ENCODE measurements at regions not wholly inside any gene's neighbourhood (a gene's known extent, or its start where the extent isn't known, plus 50 kb on each side); places are given as distances from the start of the nearest gene placed in this dataset.

DNA sequence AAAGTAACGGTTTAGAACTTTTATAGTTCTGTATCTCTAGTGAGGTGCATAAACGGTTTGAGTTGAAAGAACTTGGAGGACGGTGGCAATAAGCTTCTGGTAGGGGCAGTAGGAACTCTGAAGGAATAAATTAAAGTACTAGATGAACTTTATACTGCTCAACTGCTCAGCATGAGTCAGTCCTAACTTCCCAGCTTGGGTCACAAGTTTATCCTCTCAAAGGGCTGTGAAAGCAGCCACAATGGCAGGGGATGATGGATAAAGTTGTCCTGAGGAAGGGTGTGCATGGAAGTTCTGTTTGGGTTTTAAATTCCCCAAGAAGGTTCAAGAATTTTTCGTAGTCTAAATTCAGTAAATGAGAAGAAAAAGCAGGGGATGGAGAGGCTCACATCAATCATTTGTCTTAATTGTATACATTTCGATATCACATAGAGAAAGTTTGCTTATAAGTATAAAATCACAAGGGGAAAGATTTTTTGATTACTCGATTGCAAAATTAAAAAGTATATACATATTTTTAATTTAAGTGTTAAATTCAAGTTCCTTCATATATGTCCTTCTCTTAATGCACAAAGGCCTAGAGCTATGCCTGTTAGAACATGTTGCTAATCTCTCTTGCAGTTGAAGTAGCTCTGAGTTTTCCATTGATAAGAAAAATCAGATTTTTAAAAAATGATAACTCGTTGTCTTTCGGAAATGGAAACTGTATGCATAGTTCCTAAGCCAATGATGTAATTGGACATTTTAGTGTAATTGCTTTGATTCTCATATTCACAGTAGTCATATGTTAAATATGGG is 55.3 kb upstream of the JAG1 start:
- intact Hi-C loops (cut with micrococcal nuclease; ENCODE audit: unreplicated experiment) = no loop called here
- no peak; the same call in 2 of the 3 replicates for ATAC-seq
- in situ Hi-C loops (cut with HindIII; ENCODE audit: extremely low pct_ligation_motif_present, low pct_unique_long_range_greater_than_20kb) = no loop called here
- H3K4me3 ChIP-seq (replicated peaks in 1 of 3; ENCODE audit: insufficient read depth in 1 of 3, low read depth in 2 of 3, low read length in 3 of 3) = no peak overlapping the region
- no peak for FAIRE-seq
- H3K4me1 ChIP-seq (ENCODE audit: insufficient read depth, low read length) = peaks cover 6% of the 10 kb centered on the region; the same call in 1 of the 2 replicates
- 52% methylated on average over 8 of the region's 8 CpGs for WGBS (ENCODE audit: low lambda C conversion rate)
- H3K27ac ChIP-seq (ENCODE audit: extremely low read length, insufficient read depth, low read length) = no peak overlapping the region
- H4K20me1 ChIP-seq (ENCODE audit: insufficient read depth, low read length) = no peaks in the 10 kb centered on the region
- no peak overlapping the region for H3K9ac ChIP-seq (ENCODE audit: insufficient read depth, low read depth, low read length)
- no peaks in the 10 kb centered on the region for H3K79me2 ChIP-seq (ENCODE audit: insufficient read depth, low read length)
- no peaks in the 10 kb centered on the region for H3K9me3 ChIP-seq (ENCODE audit: low read length)
- BruUV-seq (replicated peaks) = no TSS peak
- H3K27me3 ChIP-seq (ENCODE audit: control insufficient read depth in 1 of 2, insufficient read depth in 2 of 2, low read length in 2 of 2) = no peaks in the 10 kb centered on the region
- H3K36me3 ChIP-seq (replicated peaks in 1 of 2; ENCODE audit: control insufficient read depth in 1 of 2, insufficient read depth in 2 of 2, low read length in 2 of 2) = no peaks in the 10 kb centered on the region
- H3K4me2 ChIP-seq (ENCODE audit: low read depth, low read length) = no peak overlapping the region
- no peak for DNase-seq (ENCODE audit: low spot score)
- TF ChIP-seq KLF15 (CRISPR knock-in tag; IDR thresholded peaks at IDR 0.05; ENCODE audit: borderline replicate concordance) = no peak
- no peak for TF ChIP-seq NONO (IDR thresholded peaks at IDR 0.05)
- TF ChIP-seq NONO (CRISPR knock-in tag; conservative IDR thresholded peaks at IDR 0.05) = no peak
- TF ChIP-seq ZNF577 (CRISPR knock-in tag; IDR thresholded peaks at IDR 0.05; ENCODE audit: borderline replicate concordance, low read depth) = no peak
- TF ChIP-seq SRSF1 (optimal IDR thresholded peaks at IDR 0.05; ENCODE audit: low read depth, low read length) = no peak
- TF ChIP-seq, protein P1, sequence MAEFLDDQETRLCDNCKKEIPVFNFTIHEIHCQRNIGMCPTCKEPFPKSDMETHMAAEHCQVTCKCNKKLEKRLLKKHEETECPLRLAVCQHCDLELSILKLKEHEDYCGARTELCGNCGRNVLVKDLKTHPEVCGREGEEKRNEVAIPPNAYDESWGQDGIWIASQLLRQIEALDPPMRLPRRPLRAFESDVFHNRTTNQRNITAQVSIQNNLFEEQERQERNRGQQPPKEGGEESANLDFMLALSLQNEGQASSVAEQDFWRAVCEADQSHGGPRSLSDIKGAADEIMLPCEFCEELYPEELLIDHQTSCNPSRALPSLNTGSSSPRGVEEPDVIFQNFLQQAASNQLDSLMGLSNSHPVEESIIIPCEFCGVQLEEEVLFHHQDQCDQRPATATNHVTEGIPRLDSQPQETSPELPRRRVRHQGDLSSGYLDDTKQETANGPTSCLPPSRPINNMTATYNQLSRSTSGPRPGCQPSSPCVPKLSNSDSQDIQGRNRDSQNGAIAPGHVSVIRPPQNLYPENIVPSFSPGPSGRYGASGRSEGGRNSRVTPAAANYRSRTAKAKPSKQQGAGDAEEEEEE (CRISPR knock-in tag; IDR thresholded peaks at IDR 0.05; ENCODE audit: borderline replicate concordance) = no peak
- TF ChIP-seq SP2 (CRISPR knock-in tag; IDR thresholded peaks at IDR 0.05) = no peak
- TF ChIP-seq SRSF4 (IDR thresholded peaks at IDR 0.05; ENCODE audit: low read depth, low read length, poor library complexity, severe bottlenecking) = no peak
- no peak for TF ChIP-seq MXD4 (CRISPR knock-in tag; IDR thresholded peaks at IDR 0.05)
- no peak for TF ChIP-seq IKZF4 (CRISPR knock-in tag; IDR thresholded peaks at IDR 0.05; ENCODE audit: borderline replicate concordance, low read depth, not compliant biosample characterization)
- no peak for TF ChIP-seq ARNT (IDR thresholded peaks at IDR 0.05)
- TF ChIP-seq FOXA1 (IDR thresholded peaks at IDR 0.05) = no peak
- TF ChIP-seq FOXA1 (CRISPR knock-in tag; IDR thresholded peaks at IDR 0.05) = no peak
- TF ChIP-seq TBL1XR1 (IDR thresholded peaks at IDR 0.05; ENCODE audit: borderline replicate concordance, low read length, partially characterized antibody) = no peak
- no peak for TF ChIP-seq ZNF468 (CRISPR knock-in tag; IDR thresholded peaks at IDR 0.05)
- TF ChIP-seq SMYD3 (CRISPR knock-in tag; IDR thresholded peaks at IDR 0.05) = no peak
- TF ChIP-seq, protein P2, sequence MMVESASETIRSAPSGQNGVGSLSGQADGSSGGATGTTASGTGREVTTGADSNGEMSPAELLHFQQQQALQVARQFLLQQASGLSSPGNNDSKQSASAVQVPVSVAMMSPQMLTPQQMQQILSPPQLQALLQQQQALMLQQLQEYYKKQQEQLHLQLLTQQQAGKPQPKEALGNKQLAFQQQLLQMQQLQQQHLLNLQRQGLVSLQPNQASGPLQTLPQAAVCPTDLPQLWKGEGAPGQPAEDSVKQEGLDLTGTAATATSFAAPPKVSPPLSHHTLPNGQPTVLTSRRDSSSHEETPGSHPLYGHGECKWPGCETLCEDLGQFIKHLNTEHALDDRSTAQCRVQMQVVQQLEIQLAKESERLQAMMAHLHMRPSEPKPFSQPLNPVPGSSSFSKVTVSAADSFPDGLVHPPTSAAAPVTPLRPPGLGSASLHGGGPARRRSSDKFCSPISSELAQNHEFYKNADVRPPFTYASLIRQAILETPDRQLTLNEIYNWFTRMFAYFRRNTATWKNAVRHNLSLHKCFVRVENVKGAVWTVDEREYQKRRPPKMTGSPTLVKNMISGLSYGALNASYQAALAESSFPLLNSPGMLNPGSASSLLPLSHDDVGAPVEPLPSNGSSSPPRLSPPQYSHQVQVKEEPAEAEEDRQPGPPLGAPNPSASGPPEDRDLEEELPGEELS (CRISPR knock-in tag; IDR thresholded peaks at IDR 0.05) = no peak
- POLR2A ChIA-PET = interaction anchor here (1.5 kb wide), 1 partner anchor 18 kb away, joined by 3 read pairs; no protein-coding TSS in a partner anchor
- CTCF ChIA-PET (ENCODE audit: low intra/inter-chr PET ratio, low total read pairs) = no interaction called here
- H2AFZ ChIP-seq (ENCODE audit: low read length) = no peak overlapping the region
